CD14-positive monocyte (primary cell): ENCODE measurements at regions not wholly inside any gene's neighbourhood (a gene's known extent, or its start where the extent isn't known, plus 50 kb on each side); places are given as distances from the start of the nearest gene placed in this dataset.

Source experiments
- DNase-seq, 3 donors: peaks; one replicate each; pipeline ENCODE4 v3.0.0-alpha.2; 2011 to 2022
- H2AFZ ChIP-seq: 2 replicates; pipeline ENCODE4 v1.6.0; 2012; ENCODE audit warnings: mild to moderate bottlenecking, low read depth, low read length, inconsistent platforms; ENCODE audit not compliant: insufficient read depth, poor library complexity, severe bottlenecking
- H3K27ac ChIP-seq, 2 donors: 1 replicate in 1 of 2; 2 replicates in 1 of 2; pipeline ENCODE4 v1.5.1; 2012 to 2013; ENCODE audit warnings: low read length in 2 of 2, control low read depth in 1 of 2, inconsistent platforms in 1 of 2, low read depth in 1 of 2, mild to moderate bottlenecking in 1 of 2
- H3K27me3 ChIP-seq, 2 donors: one replicate each; pipeline versions ENCODE4 v1.6.0 to v1.6.1; 2011 to 2013; ENCODE audit warnings: low read length in 2 of 2; ENCODE audit not compliant: control insufficient read depth in 2 of 2, insufficient read depth in 2 of 2
- H3K36me3 ChIP-seq, 2 donors: replicated peaks in 1 of 2; 1 replicate in 1 of 2; 2 replicates in 1 of 2; pipeline versions ENCODE4 v1.5.1 to v1.6.1; 2012 to 2013; ENCODE audit warnings: low read length in 2 of 2, control low read depth in 1 of 2, inconsistent platforms in 1 of 2, mild to moderate bottlenecking in 1 of 2; ENCODE audit not compliant: insufficient read depth in 2 of 2, control insufficient read depth in 1 of 2
- H3K4me1 ChIP-seq, 2 donors: 1 replicate in 1 of 2; 2 replicates in 1 of 2; pipeline versions ENCODE4 v1.5.1 to v1.6.1; 2012 to 2013; ENCODE audit warnings: low read length in 2 of 2, control low read depth in 1 of 2, inconsistent platforms in 1 of 2, mild to moderate bottlenecking in 1 of 2, moderate library complexity in 1 of 2; ENCODE audit not compliant: insufficient read depth in 2 of 2, control insufficient read depth in 1 of 2
- H3K4me2 ChIP-seq: replicated peaks from 2 replicates; pipeline ENCODE3; 2012; ENCODE audit warnings: low read length, moderate library complexity, mild to moderate bottlenecking; ENCODE audit not compliant: poor library complexity, severe bottlenecking; ENCODE audit errors: extremely low read depth
- H3K4me3 ChIP-seq, 3 experiments: fragments of 200-600 bp in 1 of 3; sonication (generic) in 1 of 3; replicated peaks in 1 of 3; 1 replicate in 2 of 3; 2 replicates in 1 of 3; pipeline ENCODE4 v1.5.1; 2011 to 2013; ENCODE audit warnings: low read length in 3 of 3, mild to moderate bottlenecking in 3 of 3, control low read depth in 2 of 3, low read depth in 2 of 3, inconsistent platforms in 1 of 3, moderate library complexity in 1 of 3
- H3K79me2 ChIP-seq: 2 replicates; pipeline ENCODE4 v1.6.0; 2012; ENCODE audit warnings: mild to moderate bottlenecking, control low read depth, inconsistent platforms, low read length, moderate library complexity; ENCODE audit not compliant: insufficient read depth
- H3K9ac ChIP-seq: 2 replicates; pipeline ENCODE4 v1.6.0; 2017; ENCODE audit warnings: low read length, mild to moderate bottlenecking; ENCODE audit not compliant: insufficient read depth, poor library complexity, severe bottlenecking
- H3K9me3 ChIP-seq, 2 donors: replicated peaks in 1 of 2; 1 replicate in 1 of 2; 2 replicates in 1 of 2; pipeline versions ENCODE4 v1.5.1 to v1.6.1; 2012 to 2013; ENCODE audit warnings: low read length in 2 of 2, control low read depth in 1 of 2; ENCODE audit not compliant: control insufficient read depth in 1 of 2, insufficient read depth in 1 of 2
- H4K20me1 ChIP-seq: 2 replicates; pipeline ENCODE4 v1.6.0; 2012; ENCODE audit warnings: mild to moderate bottlenecking, low read length, control low read depth, moderate library complexity; ENCODE audit not compliant: insufficient read depth
- H3K27ac Mint-ChIP-seq, 7 donors: one replicate each; pipeline ENCODE4 v1.8.0; 2020; ENCODE audit warnings: mild to moderate bottlenecking in 7 of 7, mixed read lengths in 7 of 7, moderate library complexity in 6 of 7, inconsistent platforms in 2 of 7
- H3K27me3 Mint-ChIP-seq, 3 donors: one replicate each; pipeline ENCODE4 v1.8.0; 2021 to 2022; ENCODE audit warnings: low read depth in 3 of 3, mild to moderate bottlenecking in 3 of 3, mixed read lengths in 3 of 3, moderate library complexity in 3 of 3, inconsistent platforms in 1 of 3
- H3K36me3 Mint-ChIP-seq, 2 donors: one replicate each; pipeline ENCODE4 v1.8.0; 2020; ENCODE audit warnings: mixed read lengths in 2 of 2, inconsistent platforms in 1 of 2, mild to moderate bottlenecking in 1 of 2
- H3K4me1 Mint-ChIP-seq: one replicate; pipeline ENCODE4 v1.8.0; 2020; ENCODE audit warnings: mild to moderate bottlenecking, mixed read lengths
- H3K4me3 Mint-ChIP-seq, 2 donors: one replicate each; pipeline ENCODE4 v1.8.0; 2020; ENCODE audit warnings: mild to moderate bottlenecking in 2 of 2, mixed read lengths in 2 of 2, moderate library complexity in 1 of 2
- H3K9me3 Mint-ChIP-seq, 7 donors: one replicate each; pipeline ENCODE4 v1.8.0; 2020 to 2022; ENCODE audit warnings: mixed read lengths in 7 of 7, mild to moderate bottlenecking in 6 of 7, moderate library complexity in 6 of 7, inconsistent platforms in 2 of 7
- WGBS: methylation state at CpG from one replicate; pipeline ENCODE4 v1.1.5; 2013; ENCODE audit warnings: missing lambda C conversion rate; ENCODE audit not compliant: insufficient coverage; 5-methylcytosine and 5-hydroxymethylcytosine counted together
- intact Hi-C, 2 donors: fragments of 100-400 bp; cut with micrococcal nuclease; formaldehyde crosslinking; loops; one replicate each; pipeline versions ENCODE4 v1.15.0 to v1.15.1; 2023
- TF ChIP-seq, protein P1 (sequence below): fragments of 200-600 bp; IDR thresholded peaks from one replicate; pipeline ENCODE4 v1.8.0; 2022; ENCODE audit warnings: antibody characterized with exemption, mild to moderate bottlenecking

DNA sequence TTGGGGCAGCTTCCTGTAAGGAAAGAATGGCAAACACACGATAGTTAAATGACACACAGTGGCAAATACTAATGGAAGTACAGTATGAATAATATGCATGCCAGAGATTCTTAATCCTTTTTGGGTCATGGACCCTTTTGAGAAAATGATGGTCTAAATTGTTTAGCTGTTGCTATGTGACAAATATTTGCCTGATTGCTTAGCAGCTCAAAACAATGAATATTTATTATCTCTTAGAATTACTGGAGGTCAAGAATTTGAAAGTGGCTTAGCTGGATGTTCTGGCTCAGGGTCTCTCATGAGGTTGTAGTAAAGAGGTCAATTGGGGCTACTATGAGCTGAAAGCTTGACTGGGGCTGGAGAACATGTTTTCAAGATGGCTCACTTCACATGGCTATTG lies 69.7 kb downstream of the FANCF start:
- H3K27ac Mint-ChIP-seq: no peak overlapping the region
- no peaks in the 10 kb centered on the region for H3K9me3 ChIP-seq
- WGBS: 86% methylated on average over 1 of the region's 1 CpG
- no peaks in the 10 kb centered on the region for H3K36me3 Mint-ChIP-seq
- TF ChIP-seq, protein P1, sequence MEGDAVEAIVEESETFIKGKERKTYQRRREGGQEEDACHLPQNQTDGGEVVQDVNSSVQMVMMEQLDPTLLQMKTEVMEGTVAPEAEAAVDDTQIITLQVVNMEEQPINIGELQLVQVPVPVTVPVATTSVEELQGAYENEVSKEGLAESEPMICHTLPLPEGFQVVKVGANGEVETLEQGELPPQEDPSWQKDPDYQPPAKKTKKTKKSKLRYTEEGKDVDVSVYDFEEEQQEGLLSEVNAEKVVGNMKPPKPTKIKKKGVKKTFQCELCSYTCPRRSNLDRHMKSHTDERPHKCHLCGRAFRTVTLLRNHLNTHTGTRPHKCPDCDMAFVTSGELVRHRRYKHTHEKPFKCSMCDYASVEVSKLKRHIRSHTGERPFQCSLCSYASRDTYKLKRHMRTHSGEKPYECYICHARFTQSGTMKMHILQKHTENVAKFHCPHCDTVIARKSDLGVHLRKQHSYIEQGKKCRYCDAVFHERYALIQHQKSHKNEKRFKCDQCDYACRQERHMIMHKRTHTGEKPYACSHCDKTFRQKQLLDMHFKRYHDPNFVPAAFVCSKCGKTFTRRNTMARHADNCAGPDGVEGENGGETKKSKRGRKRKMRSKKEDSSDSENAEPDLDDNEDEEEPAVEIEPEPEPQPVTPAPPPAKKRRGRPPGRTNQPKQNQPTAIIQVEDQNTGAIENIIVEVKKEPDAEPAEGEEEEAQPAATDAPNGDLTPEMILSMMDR: no peak
- no peaks in the 10 kb centered on the region for H3K36me3 ChIP-seq
- H3K27me3 ChIP-seq: no peaks in the 10 kb centered on the region
- no peaks in the 10 kb centered on the region for H3K79me2 ChIP-seq
- no peaks in the 10 kb centered on the region for H4K20me1 ChIP-seq
- H3K9me3 Mint-ChIP-seq: no peaks in the 10 kb centered on the region
- H3K4me3 ChIP-seq: no peak overlapping the region
- no peak for DNase-seq
- no peak overlapping the region for H3K27ac ChIP-seq
- H3K4me1 ChIP-seq: no peaks in the 10 kb centered on the region
- H2AFZ ChIP-seq: no peak overlapping the region
- intact Hi-C loops: no loop called here
- H3K4me3 Mint-ChIP-seq: no peak overlapping the region
- H3K4me2 ChIP-seq: no peak overlapping the region
- no peaks in the 10 kb centered on the region for H3K4me1 Mint-ChIP-seq
- H3K9ac ChIP-seq: no peak overlapping the region
- H3K27me3 Mint-ChIP-seq: peaks cover 0 to 3% (median 0%) of the 10 kb centered on the region in 3 donors

DNA sequence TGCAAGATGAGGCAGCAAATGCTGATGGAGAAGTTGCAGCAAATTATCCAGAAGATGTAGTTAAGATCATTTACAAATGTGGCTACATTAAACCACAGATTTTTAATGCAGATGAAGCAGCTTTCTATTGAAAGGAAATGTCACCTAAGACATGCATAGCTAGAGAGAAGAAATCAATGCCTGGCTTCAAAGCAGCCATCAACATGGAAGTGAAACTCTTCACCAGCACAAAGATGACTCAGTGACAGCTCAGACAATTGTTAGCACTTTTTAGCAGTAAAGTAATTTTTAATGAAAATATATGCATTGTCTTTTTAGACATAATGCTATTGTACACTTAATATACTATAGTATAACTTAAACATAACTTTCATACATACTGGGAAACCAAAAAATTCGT lies 71.4 kb downstream of the FANCF start:
- Histone ChIP-seq H3K4me2 (no peak overlapping the region), H3K27me3 (no peaks in the 10 kb centered on the region), H3K36me3 (no peaks in the 10 kb centered on the region), H3K79me2 (no peaks in the 10 kb centered on the region), H3K4me3 (no peak overlapping the region), H3K27ac (no peak overlapping the region), H4K20me1 (no peaks in the 10 kb centered on the region), H2AFZ (no peak overlapping the region), H3K4me1 (no peaks in the 10 kb centered on the region), H3K9ac (no peak overlapping the region), H3K9me3 (no peaks in the 10 kb centered on the region)
- no peaks in the 10 kb centered on the region for H3K4me1 Mint-ChIP-seq
- no peaks in the 10 kb centered on the region for H3K9me3 Mint-ChIP-seq
- peaks cover 0 to 3% (median 0%) of the 10 kb centered on the region in 3 donors for H3K27me3 Mint-ChIP-seq
- intact Hi-C loops: no loop called here
- TF ChIP-seq, protein P1: no peak
- no peak for DNase-seq
- H3K36me3 Mint-ChIP-seq: no peaks in the 10 kb centered on the region
- H3K27ac Mint-ChIP-seq: no peak overlapping the region
- H3K4me3 Mint-ChIP-seq: no peak overlapping the region
- WGBS: no CpG with 5 or more reads among the region's 1 CpG
